GM19351 (cell line): ENCODE measurements at regions not wholly inside any gene's neighbourhood (a gene's known extent, or its start where the extent isn't known, plus 50 kb on each side); places are given as distances from the start of the nearest gene placed in this dataset.
"Not testable (repeated sequence)": the region's sequence is repeated elsewhere in the genome, so short reads cannot be mapped to it uniquely, and the experiment has no call there.

Experiments used
- ATAC-seq: cut with Tn5 transposase; IDR thresholded peaks from one replicate; pipeline ENCODE4 v1.9.1; 2021; ENCODE audit warnings: mild to moderate bottlenecking, moderate library complexity; ENCODE audit not compliant: unreplicated experiment

DNA sequence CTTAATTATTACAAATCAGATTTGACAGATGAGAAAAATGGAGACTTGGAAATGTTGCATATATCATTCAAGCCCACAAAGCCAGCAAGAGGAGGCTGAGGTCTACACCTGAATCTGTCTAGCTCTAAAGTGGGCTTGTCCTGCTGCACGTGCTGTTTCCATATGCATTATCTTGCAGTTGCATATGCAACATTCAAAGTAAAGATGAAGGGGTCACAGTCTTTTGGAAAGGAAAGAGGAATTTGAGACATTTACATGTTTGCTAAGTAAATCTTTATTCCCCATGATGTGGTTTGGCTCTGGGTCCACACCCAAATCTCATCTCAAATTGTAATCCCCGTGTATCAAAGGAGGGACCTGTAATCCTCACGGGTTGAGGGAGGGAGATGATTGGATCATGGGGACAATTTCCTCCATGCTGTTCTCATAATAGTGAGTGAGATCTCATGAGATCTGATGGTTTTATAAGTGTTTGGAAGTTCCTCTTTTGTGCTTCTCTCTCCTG lies 98.3 kb downstream of the BACH1 start:
- ATAC-seq: no peak

DNA sequence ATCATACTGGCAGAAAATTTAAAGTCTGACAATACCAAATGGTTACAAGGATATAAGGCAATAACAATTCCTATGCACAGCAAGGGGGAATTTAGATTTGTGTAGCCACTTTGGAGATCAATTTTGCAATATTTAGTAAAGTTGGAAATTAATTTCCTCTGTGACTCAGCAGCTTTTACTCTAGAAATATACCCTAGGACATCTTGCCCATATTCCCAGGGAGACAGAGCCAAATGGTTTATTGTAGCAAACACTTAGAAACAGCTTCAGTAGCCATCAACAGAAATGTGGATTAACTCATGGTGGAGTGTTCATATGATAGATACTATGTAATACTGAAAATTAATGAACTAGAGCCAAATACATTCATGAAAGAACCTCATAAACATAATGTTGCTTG lies 104.6 kb downstream of the BACH1 start:
- no peak for ATAC-seq

DNA sequence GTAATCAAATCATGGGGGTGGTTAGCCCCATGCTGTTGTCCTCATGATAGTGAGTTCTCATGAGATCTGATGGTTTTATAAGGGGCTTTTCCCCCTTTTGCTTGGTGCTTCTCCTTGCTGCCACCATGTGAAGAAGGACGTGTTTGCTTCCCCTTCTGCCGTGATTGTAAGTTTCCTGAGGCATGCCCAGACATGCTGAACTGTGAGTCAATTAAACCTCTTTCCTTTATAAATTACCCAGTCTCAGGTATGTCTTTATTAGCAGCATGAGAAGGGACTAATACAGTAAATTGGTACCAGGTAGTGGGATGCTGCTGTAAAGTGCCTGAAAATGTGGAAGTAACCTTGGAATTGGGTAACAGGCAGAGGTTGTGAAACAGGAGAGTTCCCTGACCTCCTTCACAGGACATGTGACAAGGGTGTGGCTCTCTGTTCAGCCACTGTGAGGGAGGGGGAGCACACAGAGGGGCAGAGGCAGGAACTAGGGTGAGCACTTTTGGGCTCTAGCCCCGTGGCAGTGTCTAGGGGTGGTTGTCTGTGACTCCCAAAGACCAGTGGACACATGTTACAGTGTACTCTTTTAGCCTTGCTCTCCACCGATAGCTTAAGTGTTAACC lies 105.3 kb downstream of the BACH1 start:
- ATAC-seq: no peak

DNA sequence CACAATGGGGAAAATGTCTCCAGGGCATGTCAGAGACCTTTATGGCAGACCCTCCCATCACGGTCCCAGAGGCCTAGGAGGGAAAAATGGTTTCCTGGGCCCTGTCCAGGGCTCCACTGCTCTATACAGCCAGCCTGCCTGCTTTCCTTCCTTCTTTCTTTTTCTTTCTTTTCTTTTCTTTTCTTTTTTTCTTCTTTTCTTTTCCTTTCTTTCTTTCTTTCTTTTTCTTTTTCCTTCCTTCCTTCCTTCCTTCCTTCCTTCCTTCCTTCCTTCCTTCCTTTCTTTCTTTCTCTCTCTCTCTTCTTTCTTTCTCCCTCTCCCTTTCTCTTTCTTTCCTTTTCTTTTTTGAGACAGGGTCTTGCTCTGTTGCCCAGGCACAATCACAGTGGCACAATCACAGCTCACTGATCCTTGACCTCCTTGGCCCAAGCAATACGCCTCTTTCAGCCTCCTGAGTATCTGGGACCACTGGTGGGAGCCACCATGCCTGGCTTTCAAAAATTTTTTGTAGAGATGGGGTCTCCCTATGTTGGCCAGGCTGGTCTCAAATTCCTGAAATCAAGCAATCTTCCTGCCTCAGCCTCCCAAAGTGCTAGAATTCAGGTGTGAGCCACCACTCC lies 106.9 kb downstream of the BACH1 start:
- ATAC-seq: no peak

DNA sequence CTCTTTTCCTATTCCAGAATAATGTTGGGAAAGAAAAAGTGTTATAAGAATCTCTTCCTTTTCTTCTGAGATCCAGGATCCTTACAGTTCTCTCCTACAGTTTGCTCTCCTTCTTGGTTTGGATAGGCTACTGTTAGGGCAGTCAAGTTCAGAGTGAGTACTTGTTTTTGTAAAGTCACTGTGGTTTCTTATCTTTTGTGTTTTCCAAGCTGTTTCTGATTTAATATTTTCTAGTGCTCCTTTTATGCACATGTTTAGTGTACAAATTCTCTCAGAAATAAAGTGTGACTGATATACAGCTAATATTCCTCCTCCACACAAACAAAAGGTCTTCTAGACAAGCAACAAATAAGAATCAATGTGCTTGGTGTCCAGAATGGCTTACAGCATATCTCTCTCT lies 107.7 kb downstream of the BACH1 start:
- no peak for ATAC-seq

DNA sequence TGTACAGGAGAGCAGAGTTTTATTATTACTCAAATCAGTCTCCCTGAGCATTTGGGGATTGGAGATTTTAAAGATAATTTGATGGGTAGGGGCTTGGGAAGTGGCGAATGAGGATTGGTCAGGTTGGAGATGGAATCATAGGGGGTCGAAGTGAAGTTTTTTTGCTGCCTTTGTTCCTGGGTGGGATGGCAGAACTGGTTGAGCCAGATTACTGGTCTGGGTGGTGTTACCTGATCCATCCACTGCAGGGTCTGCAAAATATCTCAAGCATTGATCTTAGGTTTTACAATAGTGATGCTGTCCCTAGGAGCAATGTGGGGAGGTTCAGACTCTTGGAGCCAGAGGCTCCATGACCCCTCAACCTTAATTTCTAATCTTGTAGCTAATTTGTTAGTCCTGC lies 108.8 kb downstream of the BACH1 start:
- no peak for ATAC-seq

DNA sequence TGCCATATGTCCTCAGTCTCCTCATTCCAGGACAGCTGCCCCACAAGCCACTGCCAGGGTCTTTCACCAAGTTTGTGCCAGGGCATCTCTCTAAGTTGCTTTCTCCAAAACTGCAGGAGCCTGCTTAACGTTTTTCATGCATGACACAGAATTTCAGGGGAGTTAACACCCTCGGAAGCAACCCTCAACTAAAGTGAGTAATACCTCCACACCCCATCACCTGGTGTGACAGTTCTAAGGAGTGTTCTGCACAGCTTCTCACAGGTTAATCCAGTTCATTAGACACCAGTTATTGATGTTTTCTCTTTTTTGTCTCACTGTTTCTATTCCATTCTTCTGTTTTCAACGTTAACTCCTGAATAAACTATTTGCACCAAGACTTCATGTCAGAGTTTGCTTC lies 115.0 kb downstream of the BACH1 start:
- no peak for ATAC-seq

DNA sequence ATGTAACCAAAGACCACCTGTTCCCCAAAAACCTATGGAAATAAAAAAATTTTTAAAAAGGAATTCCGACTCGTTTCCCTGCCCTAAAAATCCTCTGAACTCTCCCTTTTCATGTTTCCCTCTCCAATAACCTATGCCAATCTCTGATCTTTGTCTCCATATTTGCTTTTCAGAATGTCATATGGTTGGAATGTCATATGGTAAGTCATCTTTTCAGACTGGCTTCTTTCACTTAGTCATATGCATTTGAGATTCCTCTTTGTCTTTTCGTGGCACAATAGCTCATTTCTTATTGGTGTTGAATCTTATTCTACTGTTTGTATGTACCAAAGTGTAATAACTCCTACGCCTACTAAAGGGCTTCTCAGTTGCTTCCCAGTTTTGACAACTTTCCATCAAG lies 117.5 kb downstream of the BACH1 start:
- ATAC-seq: no peak

DNA sequence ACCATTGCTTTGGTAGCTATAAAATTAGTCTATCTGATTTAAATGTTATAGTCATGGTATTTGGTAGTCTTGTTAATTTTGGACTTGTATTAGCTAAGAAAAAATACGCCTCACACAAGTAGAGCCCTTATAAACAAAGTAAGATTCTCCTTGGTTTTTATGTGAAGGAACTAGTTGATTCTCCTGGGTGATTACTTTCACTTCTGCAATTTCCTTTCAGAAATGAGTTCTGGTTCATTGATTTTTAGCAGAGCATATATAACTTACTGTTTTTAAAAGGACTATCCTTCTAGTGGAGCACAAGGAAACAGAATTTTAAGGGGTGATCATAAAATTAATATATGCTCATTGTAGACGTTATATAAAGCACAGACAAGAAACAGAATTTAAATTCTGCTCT lies 120.1 kb downstream of the BACH1 start:
- peak; percentile 90 for ATAC-seq

DNA sequence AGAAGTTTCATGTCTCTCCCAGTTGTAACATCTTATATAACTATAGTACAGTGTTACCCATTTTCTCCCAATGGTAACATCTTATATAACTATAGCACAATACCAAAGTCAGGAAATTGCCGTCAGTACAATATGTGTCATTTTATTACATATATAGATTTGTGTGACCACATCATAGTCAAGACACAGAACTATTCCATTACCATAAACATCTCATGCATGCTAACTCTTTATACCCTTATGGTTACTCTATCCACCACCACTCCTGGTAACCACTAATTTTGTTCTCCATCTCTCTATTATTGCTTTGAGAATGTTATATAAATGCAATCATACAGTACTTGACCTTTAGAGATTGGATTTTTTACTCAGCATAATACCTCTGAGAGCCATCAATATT lies 120.7 kb downstream of the BACH1 start:
- no peak for ATAC-seq

DNA sequence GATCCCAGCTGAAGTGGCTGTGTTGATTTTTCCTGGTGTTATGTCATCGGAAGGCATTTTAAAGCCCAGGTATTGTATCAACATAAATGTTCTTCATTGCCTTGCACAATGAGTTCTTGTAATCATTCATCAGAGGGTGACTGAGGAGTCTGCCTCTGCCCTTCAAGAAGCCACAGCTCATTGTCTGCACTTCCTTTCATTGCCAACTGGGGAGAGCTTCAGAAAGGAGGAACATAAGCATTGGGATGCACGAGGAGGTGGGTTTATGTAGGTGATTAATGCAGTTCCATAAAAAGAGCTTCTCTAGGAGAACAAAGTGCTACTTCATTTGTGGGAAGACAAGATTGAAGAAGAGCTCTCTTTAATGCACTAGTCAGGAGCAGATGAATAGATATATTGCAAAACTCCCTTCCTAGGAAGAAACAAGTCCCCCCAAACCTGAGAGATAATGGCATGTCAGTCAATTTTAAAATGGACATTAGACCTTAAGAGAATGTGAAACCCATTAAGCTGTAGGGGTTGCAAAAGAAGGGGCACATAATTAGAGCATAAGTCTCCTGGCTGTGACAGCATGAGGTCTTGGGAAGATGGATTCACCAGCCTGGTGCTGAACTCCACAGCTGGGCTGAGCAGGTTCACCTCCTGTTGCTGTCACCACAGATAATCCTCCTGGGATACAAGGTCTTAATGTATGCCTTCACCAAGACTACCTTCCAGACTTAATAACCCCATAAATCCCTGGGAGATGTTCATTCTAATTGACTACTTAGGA lies 124.6 kb downstream of the BACH1 start:
- no peak for ATAC-seq

DNA sequence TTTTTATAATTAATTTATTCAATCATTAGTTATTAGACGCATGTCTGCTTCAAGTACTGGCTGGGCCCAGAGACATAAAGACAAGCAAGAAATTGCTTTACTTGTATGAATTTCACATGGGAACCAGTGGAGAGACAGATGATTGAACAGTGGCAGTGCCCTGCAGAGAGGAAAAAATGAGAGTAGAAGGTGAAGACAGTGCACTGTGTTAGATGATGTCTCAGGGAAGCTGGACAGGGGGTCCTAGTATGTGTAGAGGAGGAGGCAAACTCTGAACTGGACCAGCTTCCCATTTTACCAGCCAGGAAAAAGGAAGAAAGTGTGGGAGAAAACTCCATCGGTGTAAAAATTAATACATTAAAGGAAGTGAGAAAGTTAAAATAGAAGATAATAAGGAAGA lies 126.0 kb downstream of the BACH1 start:
- ATAC-seq: no peak

DNA sequence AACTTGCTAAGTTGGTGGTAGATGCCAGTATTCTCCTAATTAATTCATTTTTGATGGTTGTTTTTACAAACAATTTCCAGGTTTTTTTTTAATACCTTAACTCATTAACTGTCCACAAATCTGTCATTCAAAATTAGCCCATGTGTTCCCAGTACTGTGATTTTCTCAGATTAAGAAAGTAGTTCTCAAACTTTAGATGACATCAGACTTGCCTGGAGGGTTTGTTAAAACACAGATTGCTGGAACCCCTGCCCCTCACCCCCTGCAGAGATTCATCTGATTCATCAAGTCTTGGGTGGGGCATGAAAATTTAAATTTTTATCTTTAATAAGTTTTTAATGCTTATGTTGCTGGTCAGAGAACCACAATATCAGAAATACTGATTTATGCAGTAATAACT lies 130.5 kb downstream of the BACH1 start:
- ATAC-seq: no peak

DNA sequence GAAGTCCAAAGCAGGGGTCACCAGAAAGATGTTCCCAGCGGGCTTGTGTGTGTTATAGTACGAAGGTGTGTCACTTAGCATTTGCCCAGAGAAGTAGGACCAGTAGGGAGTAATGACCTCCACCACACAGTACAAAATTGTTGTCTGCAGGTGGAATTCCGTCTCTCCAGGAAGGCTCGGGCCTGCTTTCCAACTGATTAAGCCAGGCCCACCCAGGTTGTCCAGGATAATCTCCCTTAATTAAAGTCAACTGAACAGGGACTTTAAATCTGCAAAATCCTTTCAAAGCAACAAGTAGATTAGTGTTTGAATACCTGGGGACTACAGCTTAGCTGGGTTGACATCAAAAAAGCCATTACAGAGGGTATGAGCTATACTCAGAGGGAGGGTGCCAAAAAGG lies 131.3 kb downstream of the BACH1 start:
- no peak for ATAC-seq

DNA sequence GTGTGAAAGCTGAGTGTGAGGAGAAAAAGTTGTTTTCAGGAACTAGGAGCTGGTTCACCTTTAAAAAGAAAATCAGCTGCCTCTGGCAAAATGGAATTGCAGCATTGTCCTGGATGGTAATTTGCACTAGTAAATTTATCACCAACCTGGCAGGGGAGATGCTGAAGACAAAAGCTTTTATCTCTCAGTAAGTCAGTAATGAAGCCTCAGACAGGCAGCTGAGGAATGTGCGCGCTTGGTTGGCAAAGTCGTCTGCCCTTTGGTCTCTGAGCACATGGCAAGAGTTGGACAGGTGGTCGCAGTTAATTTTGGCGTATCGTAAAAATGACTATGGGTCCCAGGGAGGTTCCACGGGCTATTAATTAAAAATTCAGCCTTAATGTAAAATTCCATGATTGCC lies 131.9 kb downstream of the BACH1 start:
- ATAC-seq: no peak

DNA sequence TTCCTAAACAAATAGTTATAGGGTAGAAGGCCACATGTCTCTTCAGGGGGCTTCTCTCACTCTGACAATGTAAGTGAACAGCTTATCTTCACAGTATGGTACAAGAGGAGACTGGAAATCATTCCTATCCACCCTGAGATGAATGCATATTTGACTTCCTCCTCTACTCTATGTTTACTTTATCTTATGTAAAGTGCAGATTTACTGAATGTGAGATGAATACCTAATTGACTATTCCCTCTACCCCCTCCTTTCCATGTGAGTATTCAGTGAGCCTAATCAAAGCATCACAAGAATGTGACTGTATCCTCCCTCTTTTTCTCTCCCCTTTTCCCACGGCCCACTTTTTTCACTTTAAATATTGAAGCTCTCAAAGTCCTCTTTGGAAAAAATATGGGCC lies 132.5 kb downstream of the BACH1 start:
- ATAC-seq: no peak

DNA sequence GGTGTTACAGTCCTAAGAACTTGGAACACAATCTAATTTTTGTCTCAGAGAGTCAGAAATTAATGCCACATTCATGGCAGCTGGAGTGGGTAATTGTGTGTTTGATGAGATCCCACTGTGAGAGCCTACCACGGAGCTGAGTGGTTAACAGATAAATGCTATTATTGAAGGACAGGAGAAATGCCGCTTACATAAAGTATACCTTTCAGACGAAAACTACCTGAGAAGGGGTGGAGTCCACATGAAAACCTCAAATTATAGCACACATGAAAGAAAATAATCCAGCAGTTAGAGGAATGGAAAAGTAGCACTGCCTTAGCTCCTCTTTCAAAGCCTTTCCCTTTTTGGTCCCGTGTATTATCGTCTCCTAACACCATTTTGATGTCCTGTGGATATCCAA lies 133.0 kb downstream of the BACH1 start:
- no peak for ATAC-seq

DNA sequence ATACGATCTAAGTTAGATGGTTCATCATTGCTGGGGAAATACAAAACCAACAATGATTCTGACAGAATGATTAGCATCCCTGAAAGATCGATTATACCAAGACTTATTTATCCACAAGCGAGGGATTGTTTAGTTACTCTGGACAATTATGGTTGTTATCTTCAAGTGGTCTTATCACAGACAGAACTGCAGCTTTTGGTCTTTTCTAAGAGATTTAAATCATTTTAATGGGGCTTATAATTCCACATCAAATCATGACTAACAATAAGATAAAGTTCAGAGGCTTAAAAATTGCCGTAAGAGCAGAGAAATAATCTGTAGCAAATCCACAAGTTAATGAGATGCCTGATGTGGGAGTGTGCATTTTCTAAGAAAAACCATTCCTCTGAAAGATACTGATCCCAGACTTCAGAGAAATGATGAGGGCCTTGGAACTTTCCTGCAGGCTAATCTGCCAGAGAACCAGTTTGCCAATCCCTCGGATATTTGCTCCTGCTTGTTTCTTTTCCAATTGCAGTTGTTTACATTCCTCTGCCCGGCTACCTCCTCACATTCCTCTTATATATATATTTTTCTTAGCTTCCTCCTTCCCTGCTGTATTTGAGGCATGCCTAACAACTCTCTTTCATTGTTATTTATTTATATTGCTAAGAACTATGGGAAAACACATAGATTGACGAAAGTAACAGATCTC lies 134.8 kb downstream of the BACH1 start:
- no peak for ATAC-seq

DNA sequence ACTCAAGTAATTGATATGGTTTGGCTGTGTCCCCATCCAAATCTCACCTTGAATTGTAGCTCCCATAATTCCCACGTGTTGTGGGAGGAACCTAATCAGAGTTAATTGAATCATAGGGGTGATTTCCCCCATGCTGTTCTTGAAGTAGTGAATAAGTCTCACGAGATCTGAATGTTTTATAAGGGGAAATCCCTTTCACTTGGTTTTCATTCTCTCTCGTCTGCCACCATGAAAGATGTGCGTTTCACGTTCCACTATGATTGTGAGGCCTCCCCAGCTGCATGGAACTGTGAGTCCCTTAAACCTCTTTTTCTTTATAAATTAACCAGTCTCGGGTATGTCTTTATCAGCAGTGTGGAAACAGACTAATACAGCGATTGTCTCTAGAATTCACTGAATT lies 135.4 kb downstream of the BACH1 start:
- ATAC-seq: no peak

DNA sequence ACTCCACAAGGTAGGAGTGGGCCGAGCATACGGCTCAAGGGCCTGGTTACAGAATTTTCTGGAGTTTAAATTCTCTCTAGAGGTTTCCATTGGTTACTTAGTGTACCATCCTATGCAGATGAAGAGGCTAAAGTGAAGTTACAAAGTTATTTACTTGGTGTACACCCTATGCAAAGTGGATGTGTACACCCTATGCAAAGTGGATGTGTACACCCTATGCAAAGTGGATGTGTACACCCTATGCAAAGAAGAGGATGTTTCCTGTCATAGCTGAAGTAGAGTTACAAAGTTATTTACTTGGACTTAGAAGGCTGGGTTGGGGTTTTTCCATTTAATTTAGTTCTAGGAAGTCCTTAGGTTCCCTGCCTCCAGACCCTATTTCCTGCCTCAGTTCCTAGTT lies 136.3 kb downstream of the BACH1 start:
- ATAC-seq: not testable (repeated sequence)

DNA sequence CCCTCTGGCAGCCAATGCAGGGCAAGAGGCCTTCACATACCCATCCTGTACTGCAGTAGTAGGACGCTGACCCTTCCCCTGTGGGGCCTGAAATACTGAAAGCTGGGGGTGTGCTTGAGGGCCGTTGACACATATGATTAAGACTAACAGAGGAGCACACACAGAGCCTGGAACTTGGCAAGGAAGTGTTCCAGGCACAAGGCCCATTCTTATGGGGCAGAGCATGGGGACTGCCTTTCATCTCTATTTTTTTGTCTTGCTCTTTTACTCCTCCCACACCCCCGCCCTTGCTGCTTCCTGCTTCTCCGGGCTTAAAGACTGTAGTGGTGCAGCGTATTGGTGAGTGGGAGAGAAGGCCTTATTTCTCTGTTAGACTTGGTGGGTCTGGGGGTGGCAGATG lies 137.4 kb downstream of the BACH1 start:
- no peak for ATAC-seq

DNA sequence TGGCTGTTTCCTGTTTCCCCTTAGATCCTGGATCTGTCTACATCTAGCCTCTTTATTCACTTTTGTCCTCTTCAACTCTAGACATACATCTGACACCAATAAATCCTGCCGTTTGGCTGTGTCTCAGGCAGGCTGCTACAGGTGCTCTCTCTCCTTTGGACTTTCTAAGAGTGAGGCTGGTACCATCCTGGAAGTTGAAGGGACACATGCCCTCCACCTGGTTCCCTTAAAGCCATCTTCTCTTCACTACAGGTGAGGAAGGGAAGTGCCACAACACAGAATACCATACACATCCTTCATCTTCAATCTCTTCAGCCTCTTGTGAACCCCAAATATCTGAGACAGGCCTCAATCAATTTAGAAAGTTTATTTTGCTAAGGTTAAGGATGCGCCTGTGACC lies 137.9 kb downstream of the BACH1 start:
- ATAC-seq: no peak
